Gastroesophageal sphincter (tissue), 3 donors: ENCODE measurements at regions not wholly inside any gene's neighbourhood (a gene's known extent, or its start where the extent isn't known, plus 50 kb on each side); places are given as distances from the start of the nearest gene placed in this dataset.

Source experiments
- POLR2A ChIP-seq, 2 donors: fragments of 450-650 bp; IDR thresholded peaks; one replicate each; pipeline ENCODE4 v1.6.1; 2017; ENCODE audit warnings: antibody characterized with exemption in 2 of 2, mild to moderate bottlenecking in 2 of 2, moderate library complexity in 1 of 2
- TF ChIP-seq, protein P1 (sequence below), 4 experiments: fragments of 200-600 bp in 2 of 4; fragments of 450-650 bp in 2 of 4; sonication (generic) in 1 of 4; IDR thresholded peaks; one replicate each; pipeline ENCODE4 v1.5.1; 2017 to 2019; ENCODE audit warnings: antibody characterized with exemption in 4 of 4, mild to moderate bottlenecking in 2 of 4, moderate library complexity in 2 of 4

DNA sequence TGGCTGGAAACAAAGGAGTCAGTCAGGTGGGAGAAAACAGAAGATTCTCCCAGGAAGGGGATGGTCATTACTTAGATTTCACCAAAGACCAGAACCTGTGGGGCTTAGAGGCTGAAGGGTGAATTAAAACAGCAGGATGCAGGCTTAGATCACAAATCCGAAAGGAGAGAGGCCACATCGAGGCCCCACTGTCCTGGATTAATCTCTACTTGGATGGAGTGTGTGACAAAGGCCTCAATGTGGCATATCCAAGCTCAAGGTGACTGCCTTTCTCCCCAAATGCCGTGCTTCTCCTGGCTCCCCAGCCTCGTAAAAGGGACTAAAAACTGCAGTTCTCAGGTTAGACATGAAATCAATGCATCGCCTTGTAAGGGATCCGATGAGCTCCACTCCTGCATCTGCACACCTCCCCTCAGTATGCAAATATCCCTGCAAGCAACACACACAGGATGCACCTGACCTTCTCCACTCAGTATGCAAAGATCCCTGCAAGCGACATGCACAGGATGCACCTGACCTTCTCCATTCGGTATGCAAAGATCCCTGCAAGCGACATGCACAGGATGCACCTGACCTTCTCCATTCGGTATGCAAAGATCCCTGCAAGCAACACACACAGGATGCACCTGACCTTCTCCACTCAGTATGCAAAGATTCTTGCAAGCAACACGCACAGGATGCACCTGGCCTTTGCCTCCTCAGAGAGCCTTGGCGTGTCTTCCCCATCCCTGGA, 447.4 kb downstream of the BRD1 start:
- TF ChIP-seq, protein P1, sequence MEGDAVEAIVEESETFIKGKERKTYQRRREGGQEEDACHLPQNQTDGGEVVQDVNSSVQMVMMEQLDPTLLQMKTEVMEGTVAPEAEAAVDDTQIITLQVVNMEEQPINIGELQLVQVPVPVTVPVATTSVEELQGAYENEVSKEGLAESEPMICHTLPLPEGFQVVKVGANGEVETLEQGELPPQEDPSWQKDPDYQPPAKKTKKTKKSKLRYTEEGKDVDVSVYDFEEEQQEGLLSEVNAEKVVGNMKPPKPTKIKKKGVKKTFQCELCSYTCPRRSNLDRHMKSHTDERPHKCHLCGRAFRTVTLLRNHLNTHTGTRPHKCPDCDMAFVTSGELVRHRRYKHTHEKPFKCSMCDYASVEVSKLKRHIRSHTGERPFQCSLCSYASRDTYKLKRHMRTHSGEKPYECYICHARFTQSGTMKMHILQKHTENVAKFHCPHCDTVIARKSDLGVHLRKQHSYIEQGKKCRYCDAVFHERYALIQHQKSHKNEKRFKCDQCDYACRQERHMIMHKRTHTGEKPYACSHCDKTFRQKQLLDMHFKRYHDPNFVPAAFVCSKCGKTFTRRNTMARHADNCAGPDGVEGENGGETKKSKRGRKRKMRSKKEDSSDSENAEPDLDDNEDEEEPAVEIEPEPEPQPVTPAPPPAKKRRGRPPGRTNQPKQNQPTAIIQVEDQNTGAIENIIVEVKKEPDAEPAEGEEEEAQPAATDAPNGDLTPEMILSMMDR (IDR thresholded peaks at IDR 0.05) = no peak
- TF ChIP-seq POLR2A (IDR thresholded peaks at IDR 0.05) = no peak
